DMS53 treated with DMSO at 0.1 percent for 48 hours (cell line): ENCODE measurements at regions not wholly inside any gene's neighbourhood (a gene's known extent, or its start where the extent isn't known, plus 50 kb on each side); places are given as distances from the start of the nearest gene placed in this dataset.
A peak's percentile ranks its signal among the peaks of the same experiment; 100 is the strongest.
"Not testable (repeated sequence)": the region's sequence is repeated elsewhere in the genome, so short reads cannot be mapped to it uniquely, and the experiment has no call there.

Experiments
- DNase-seq: peaks from one replicate; lab custom pipeline; 2025; ENCODE audit not compliant: unreplicated experiment; lab: John Stamatoyannopoulos, UW

- no peak for DNase-seq
Observed at GRCh38 chr4:152200511-152201333, 335.2 kb downstream of the FBXW7 start.

DNA sequence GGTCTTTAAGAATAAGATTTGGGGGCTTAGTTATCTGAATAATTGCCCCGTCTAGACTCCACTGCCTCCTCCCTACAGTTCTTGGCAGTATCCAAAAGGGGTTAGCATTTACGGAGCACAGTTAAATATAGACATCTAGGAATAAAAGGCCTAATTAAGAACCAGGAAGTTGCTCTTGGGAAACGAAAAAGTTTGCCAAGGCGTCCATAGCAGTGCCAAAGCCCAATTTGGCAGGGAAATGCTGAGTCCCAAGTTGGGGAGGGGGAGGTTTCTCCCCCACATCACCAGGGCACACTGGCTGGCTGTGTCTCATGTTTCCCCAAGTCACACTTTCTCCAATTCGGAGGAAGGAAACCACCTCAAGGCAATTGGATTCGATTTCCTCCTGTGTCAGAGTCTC lies 338.7 kb downstream of the FBXW7 start:
- no peak for DNase-seq

- no peak for DNase-seq
Observed at GRCh38 chr4:152195888-152196287, 340.0 kb downstream of the FBXW7 start.

GRCh38 chr4:152193059-152193458 lies 342.8 kb downstream of the FBXW7 start:
- DNase-seq = no peak

- DNase-seq = no peak
Observed at GRCh38 chr4:152190907-152191306, 345.0 kb downstream of the FBXW7 start.

- peak; percentile 34 for DNase-seq
Observed at GRCh38 chr4:152189451-152190179, 346.3 kb downstream of the FBXW7 start.

GRCh38 chr4:152188801-152189200 lies 347.1 kb downstream of the FBXW7 start:
- no peak for DNase-seq

- DNase-seq = no peak
Observed at GRCh38 chr4:152187693-152188092, 348.2 kb downstream of the FBXW7 start.

- DNase-seq = no peak
Observed at GRCh38 chr4:152185786-152186550, 349.9 kb downstream of the FBXW7 start.

DNA sequence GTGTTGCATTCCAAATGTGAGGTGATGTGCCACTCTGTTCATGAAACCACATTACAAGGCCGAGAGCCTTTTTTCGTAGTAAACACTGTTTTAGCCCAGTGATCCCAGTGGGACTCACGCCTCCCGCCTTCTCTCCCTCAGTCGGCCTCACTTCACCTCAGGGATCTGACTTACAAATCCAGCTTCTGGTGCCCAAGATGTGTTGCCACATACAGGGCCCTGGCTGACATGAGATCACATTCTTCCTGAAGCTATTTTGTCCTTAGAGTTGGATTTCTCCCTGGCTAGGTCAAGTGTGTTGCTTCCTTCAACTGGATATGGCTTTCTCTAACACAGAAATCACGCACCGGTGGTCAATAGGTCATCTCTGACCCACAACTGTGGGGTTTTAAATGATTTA lies 354.7 kb downstream of the FBXW7 start:
- DNase-seq = no peak

GRCh38 chr4:152180369-152180768 lies 355.5 kb downstream of the FBXW7 start:
- no peak for DNase-seq

DNA sequence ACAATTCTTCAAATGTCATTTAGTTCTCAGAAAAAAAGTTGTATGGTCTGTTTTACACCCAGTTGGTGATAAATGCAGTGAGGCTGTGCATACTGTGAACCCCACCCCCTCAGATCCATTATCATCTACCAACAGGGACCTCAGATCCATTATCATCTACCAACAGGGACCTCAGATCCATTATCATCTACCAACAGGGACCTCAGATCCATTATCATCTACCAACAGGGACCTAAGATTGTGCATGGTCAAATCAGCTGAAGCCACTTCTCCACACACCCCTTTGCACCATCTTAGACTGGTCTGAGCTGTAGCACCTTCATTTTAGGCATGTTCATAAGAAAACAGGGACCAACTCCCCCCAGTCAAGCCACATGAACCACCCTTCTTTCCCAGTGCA lies 358.4 kb downstream of the FBXW7 start:
- DNase-seq = not testable (repeated sequence)

GRCh38 chr4:152176627-152177214 lies 359.2 kb downstream of the FBXW7 start:
- no peak for DNase-seq

GRCh38 chr4:152175586-152175985 lies 360.3 kb downstream of the FBXW7 start:
- DNase-seq = no peak

DNA sequence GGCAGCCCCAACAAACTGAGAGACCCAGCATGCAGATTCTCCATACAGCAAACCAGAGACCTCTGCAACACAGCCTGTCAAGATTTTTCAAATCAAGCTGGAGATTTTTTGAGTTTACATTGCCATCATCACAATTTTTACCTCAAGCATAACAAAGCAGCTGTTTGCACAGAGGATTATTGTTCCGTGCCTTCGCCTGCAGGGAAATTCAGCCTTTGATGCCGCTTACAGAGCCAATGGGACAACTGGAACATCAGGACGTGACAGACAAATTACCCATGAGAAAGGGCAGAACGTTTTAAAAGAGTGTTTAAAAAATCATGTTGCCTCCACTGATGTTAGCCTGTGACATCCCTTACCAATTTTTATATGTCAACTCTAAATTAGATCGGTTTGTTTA lies 363.7 kb downstream of the FBXW7 start:
- peak; percentile 6 for DNase-seq

DNA sequence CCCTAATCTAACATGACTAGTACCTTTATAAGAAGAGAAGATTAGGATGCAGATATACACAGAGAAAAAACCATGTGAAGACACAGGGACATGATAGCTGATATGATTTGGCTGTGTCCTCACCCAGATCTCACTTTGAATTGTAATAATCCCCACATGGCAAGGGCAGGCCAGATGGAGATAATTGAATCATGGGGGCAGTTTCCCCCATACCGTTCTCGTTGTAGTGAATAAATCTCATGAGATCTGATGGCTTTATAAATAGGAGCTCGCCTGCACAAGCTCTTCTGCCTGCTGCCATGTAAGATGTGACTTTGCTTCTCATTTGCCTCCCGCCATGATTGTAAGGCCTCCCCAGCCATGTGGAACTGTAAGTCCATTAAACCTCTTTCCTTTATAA lies 364.3 kb downstream of the FBXW7 start:
- no peak for DNase-seq

- DNase-seq = no peak
Observed at GRCh38 chr4:152169683-152170082, 366.2 kb downstream of the FBXW7 start.

GRCh38 chr4:152168987-152169616 lies 366.8 kb downstream of the FBXW7 start:
- no peak for DNase-seq

DNA sequence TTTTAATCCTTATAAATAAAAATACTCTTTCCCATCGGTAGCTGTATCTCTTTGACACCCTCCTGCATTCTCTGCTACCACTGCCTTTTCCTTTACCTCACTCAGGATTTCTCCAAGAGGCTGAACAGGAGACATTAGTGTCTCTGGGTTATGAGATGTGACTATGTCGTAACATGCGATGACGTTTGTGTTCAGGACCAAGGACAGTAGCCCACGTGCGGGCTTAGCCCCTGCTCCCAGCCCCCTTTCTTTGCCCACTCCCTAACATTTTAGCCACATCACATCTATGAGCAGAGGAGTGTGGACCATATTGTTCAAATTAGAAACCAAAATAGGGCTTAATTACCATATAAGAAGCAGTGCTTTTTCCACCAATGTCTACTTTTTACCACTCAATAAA lies 369.3 kb downstream of the FBXW7 start:
- no peak for DNase-seq

DNA sequence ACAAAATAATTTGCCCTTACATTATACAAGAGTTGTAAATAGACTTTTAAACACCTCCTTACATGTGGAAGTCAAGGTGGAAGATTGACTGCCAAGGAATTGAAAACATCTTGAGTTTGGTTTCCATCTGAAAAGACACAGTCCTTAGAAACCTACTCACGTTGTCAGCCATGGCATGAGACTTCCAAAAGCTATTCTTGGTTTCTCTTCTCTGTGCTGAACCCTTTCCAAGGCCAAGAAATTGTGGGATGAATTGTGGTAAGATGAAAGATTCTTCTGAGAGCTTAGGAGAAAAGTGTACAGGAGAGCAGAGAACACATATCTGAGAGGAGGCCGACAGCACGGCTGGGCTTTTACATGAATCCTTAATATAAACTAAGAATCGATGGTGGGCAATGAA lies 370.0 kb downstream of the FBXW7 start:
- DNase-seq = no peak

- DNase-seq = no peak
Observed at GRCh38 chr4:152165146-152165545, 370.7 kb downstream of the FBXW7 start.
